ENCODE measurements at regions not wholly inside any gene's neighbourhood (a gene's known extent, or its start where the extent isn't known, plus 50 kb on each side); places are given as distances from the start of the nearest gene placed in this dataset.
A peak's percentile ranks its signal among the peaks of the same experiment; 100 is the strongest.

DNA sequence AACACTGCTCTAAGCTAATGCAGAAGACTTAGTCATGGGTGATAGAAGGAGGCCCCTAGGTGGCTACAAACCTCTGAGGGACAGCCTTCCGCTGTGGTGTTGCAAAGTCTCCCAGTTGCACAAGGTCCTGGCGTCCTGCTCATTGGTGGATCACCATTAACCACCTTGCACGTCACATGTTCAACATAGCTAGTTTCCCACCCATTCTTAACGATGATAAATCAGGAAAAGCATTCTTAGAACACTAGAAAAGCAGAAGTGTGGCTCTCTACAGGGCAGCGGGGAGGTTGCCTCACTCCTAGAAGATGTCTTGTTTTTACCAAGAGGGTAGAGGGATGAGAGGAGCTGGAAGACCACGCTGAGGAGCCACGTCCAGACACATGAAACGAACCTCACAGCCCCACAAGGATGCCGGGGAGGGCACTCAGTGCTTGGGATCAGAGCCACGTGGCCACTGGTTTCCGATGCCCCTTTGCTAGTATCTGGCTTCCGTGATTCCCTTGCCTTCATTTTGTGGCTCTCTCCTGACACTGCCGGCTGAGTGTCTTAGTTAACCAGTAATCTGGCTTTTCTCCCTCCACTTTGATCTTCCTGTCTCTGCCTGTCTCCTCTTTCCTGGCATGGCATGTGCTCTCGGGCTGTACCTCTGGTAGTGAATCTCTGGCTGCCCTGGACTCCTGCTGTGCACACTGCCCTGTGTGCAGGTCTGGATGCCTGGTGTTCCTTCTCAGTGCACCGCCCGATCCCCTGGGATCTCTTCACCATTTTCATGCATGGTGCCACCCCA lies 91.4 kb upstream of the NEDD9 start (continued):
- TF ChIP-seq ZNF276 (CRISPR knock-in tag; IDR thresholded peaks at IDR 0.05; ENCODE audit: low read depth) (0 out of 2 replicates have a peak, but pooled peaks have one; percentile 47), KLF9 (CRISPR knock-in tag; IDR thresholded peaks at IDR 0.05; ENCODE audit: low read depth) (no peak), NKX3-1 (CRISPR knock-in tag; IDR thresholded peaks at IDR 0.05) (peak; percentile 86; the same call in 1 of the 2 replicates), ZNF34 (CRISPR knock-in tag; IDR thresholded peaks at IDR 0.05; ENCODE audit: borderline replicate concordance) (no peak), ZNF337 (CRISPR knock-in tag; IDR thresholded peaks at IDR 0.05; ENCODE audit: borderline replicate concordance, low read depth) (no peak), HCFC1 (IDR thresholded peaks at IDR 0.05; ENCODE audit: low read depth, low read length) (no peak), POGK (CRISPR knock-in tag; conservative IDR thresholded peaks at IDR 0.05) (0 out of 2 replicates have a peak, but pooled peaks have one; percentile 25), ZNF121 (CRISPR knock-in tag; IDR thresholded peaks at IDR 0.05) (no peak), NFYB (CRISPR knock-in tag; IDR thresholded peaks at IDR 0.05) (no peak), ATF6 (CRISPR knock-in tag; conservative IDR thresholded peaks at IDR 0.05) (0 out of 2 replicates have a peak, but pooled peaks have one; percentile 59), MTF1 (CRISPR knock-in tag; IDR thresholded peaks at IDR 0.05) (0 out of 2 replicates have a peak, but pooled peaks have one; percentile 56), ARID3A (IDR thresholded peaks at IDR 0.05; ENCODE audit: low read depth, low read length) (no peak), MEIS1 (CRISPR knock-in tag; IDR thresholded peaks at IDR 0.05; ENCODE audit: borderline replicate concordance) (peak; percentile 47; the same call in 1 of the 2 replicates), ZNF562 (CRISPR knock-in tag; IDR thresholded peaks at IDR 0.05; ENCODE audit: borderline replicate concordance) (no peak)
- TF ChIP-seq, protein P1, sequence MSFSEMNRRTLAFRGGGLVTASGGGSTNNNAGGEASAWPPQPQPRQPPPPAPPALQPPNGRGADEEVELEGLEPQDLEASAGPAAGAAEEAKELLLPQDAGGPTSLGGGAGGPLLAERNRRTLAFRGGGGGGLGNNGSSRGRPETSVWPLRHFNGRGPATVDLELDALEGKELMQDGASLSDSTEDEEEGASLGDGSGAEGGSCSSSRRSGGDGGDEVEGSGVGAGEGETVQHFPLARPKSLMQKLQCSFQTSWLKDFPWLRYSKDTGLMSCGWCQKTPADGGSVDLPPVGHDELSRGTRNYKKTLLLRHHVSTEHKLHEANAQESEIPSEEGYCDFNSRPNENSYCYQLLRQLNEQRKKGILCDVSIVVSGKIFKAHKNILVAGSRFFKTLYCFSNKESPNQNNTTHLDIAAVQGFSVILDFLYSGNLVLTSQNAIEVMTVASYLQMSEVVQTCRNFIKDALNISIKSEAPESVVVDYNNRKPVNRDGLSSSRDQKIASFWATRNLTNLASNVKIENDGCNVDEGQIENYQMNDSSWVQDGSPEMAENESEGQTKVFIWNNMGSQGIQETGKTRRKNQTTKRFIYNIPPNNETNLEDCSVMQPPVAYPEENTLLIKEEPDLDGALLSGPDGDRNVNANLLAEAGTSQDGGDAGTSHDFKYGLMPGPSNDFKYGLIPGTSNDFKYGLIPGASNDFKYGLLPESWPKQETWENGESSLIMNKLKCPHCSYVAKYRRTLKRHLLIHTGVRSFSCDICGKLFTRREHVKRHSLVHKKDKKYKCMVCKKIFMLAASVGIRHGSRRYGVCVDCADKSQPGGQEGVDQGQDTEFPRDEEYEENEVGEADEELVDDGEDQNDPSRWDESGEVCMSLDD (CRISPR knock-in tag; IDR thresholded peaks at IDR 0.05; ENCODE audit: borderline replicate concordance): no peak
- TF ChIP-seq, protein P2, sequence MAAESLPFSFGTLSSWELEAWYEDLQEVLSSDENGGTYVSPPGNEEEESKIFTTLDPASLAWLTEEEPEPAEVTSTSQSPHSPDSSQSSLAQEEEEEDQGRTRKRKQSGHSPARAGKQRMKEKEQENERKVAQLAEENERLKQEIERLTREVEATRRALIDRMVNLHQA (CRISPR knock-in tag; IDR thresholded peaks at IDR 0.05): no peak

Data from HepG2 (cell line).